K562 (cell line): ENCODE measurements at regions not wholly inside any gene's neighbourhood (a gene's known extent, or its start where the extent isn't known, plus 50 kb on each side); places are given as distances from the start of the nearest gene placed in this dataset.

Experiments used
- ATF7 ChIP-seq: fragments of 450-650 bp; IDR thresholded peaks from 2 replicates; pipeline ENCODE4 v1.7.1; 2014; ENCODE audit warnings: mild to moderate bottlenecking, moderate library complexity
- CTCF ChIP-seq, 3 experiments: IDR thresholded peaks in 2 of 3; conservative IDR thresholded peaks in 1 of 3; 2 replicates each; pipeline ENCODE4 v1.5.1; 2011 to 2012; ENCODE audit warnings: low read length in 3 of 3, mild to moderate bottlenecking in 3 of 3, control low read depth in 2 of 3, improper control_type of control experiment in 1 of 3, inconsistent platforms in 1 of 3, low read depth in 1 of 3, mixed read lengths in 1 of 3, moderate library complexity in 1 of 3; ENCODE audit not compliant: insufficient read depth in 2 of 3
- FOSL1 ChIP-seq: fragments of 200-800 bp; sonication (Bioruptor generic); conservative IDR thresholded peaks from 2 replicates; pipeline ENCODE4 v1.6.1; 2016; ENCODE audit warnings: missing genetic modification characterization, missing compliant biosample characterization
- PRDM10 ChIP-seq: fragments of 450-650 bp; IDR thresholded peaks from 2 replicates; pipeline ENCODE4 v1.6.1; 2018; ENCODE audit not compliant: partially characterized antibody

GRCh38 chr1:214215583-214215982 is 65.4 kb upstream of the SMYD2 start:
- TF ChIP-seq CTCF (IDR thresholded peaks at IDR 0.05 in 2 of 3, conservative IDR thresholded peaks at IDR 0.05 in 1 of 3; ENCODE audit: insufficient read depth in 2 of 3, low read depth in 1 of 3, low read length in 3 of 3) (no peak), ATF7 (no peak), FOSL1 (tag) (no peak), PRDM10 (no peak)
